SK-N-MC (cell line): ENCODE measurements at regions not wholly inside any gene's neighbourhood (a gene's known extent, or its start where the extent isn't known, plus 50 kb on each side); places are given as distances from the start of the nearest gene placed in this dataset.

Experiments used
- EZH2 ChIP-seq: fragments of 200-600 bp; sonication (generic); IDR thresholded peaks from one replicate; pipeline ENCODE4 v1.6.1; 2017; ENCODE audit warnings: antibody characterized with exemption
- POLR2AphosphoS5 ChIP-seq: IDR thresholded peaks from 2 replicates; pipeline ENCODE4 v1.6.1; 2012; ENCODE audit warnings: mild to moderate bottlenecking, low read depth, low read length, borderline replicate concordance

GRCh38 chr1:29934255-29934772 is 698.0 kb downstream of the PTPRU start:
- TF ChIP-seq POLR2AphosphoS5 (no peak), EZH2 (no peak)
